ENCODE measurements at regions not wholly inside any gene's neighbourhood (a gene's known extent, or its start where the extent isn't known, plus 50 kb on each side); places are given as distances from the start of the nearest gene placed in this dataset.
"Not testable (repeated sequence)": the region's sequence is repeated elsewhere in the genome, so short reads cannot be mapped to it uniquely, and the experiment has no call there.

- Mint-ChIP-seq H3K4me3 (no peak overlapping the region), H3K27ac (no peak overlapping the region), H3K4me1 (ENCODE audit: low read depth) (peaks cover 5% of the 10 kb centered on the region), H3K9me3 (peaks cover 7% of the 10 kb centered on the region), H3K36me3 (ENCODE audit: low read depth) (peaks cover 6% of the 10 kb centered on the region), H3K27me3 (no peaks in the 10 kb centered on the region)
- intact Hi-C loops (cut with micrococcal nuclease), result loop anchor here (10.0 kb wide), 2 partner anchors 115 to 375 kb away; no protein-coding TSS in a partner anchor
Measured at GRCh38 chr7:82609746-82610145, 166.2 kb upstream of the CACNA2D1 start.

- intact Hi-C loops (cut with micrococcal nuclease), result loop anchor here (2.0 to 10.0 kb wide), 3 partner anchors 119 to 561 kb away; no protein-coding TSS in a partner anchor
- Mint-ChIP-seq H3K36me3 (ENCODE audit: low read depth) (no peaks in the 10 kb centered on the region), H3K27ac (no peak overlapping the region), H3K27me3 (no peaks in the 10 kb centered on the region), H3K4me1 (ENCODE audit: low read depth) (no peaks in the 10 kb centered on the region), H3K9me3 (no peaks in the 10 kb centered on the region), H3K4me3 (no peak overlapping the region)
Measured at GRCh38 chr7:82605247-82605864, 161.8 kb upstream of the CACNA2D1 start.

DNA sequence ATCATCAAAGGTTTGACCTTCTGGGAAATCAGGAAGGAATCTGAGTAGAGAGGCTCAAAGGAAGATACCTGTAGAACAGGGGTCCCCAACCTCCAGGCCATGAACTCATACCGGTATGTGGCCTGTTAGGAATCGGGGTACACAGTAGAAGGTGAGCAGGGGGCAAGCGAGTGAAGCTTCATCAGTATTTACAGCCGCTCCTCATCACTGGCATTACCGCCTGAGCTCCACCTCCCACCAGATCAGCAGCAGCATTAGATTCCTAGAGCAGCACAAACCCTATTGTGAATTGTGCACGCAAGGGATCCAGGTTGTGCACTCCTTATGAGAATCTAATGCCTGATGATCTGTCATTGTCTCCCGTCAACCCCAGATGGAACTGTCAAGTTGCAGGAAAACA is 158.5 kb upstream of the CACNA2D1 start:
- Mint-ChIP-seq H3K36me3 (ENCODE audit: low read depth) (no peaks in the 10 kb centered on the region), H3K4me1 (ENCODE audit: low read depth) (no peaks in the 10 kb centered on the region), H3K27ac (no peak overlapping the region), H3K4me3 (no peak overlapping the region), H3K9me3 (no peaks in the 10 kb centered on the region), H3K27me3 (no peaks in the 10 kb centered on the region)
- intact Hi-C loops (cut with micrococcal nuclease), result loop anchor here (10.0 kb wide), 2 partner anchors 123 to 367 kb away; no protein-coding TSS in a partner anchor

DNA sequence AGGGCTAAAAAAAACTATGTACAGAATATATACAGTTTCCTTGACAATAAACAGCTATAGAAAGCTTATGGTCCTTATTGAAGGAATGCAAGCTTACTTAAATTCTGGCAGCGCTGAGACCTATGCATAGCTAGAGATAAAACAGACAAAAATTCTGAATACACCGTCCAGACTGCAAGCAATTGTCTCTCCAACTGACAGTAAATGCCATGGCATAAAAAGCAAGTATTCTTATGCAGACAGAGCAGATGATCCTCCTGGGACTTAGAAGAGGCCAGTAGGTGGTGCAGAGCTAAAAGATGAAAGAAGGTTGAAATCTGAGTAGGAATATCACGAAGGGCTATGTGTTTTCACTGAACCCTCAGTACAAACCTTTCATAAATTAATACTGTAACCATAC is 157.0 kb upstream of the CACNA2D1 start:
- H3K4me1 Mint-ChIP-seq (ENCODE audit: low read depth), result peaks cover 12% of the 10 kb centered on the region
- intact Hi-C loops (cut with micrococcal nuclease), result loop anchor here (10.0 kb wide), 2 partner anchors 124 to 366 kb away; no protein-coding TSS in a partner anchor
- H3K27me3 Mint-ChIP-seq, result no peaks in the 10 kb centered on the region

GRCh38 chr7:82599895-82600294 is 156.3 kb upstream of the CACNA2D1 start:
- H3K4me3 Mint-ChIP-seq, result no peak overlapping the region
- no peaks in the 10 kb centered on the region for H3K36me3 Mint-ChIP-seq (ENCODE audit: low read depth)
- peaks cover 12% of the 10 kb centered on the region for H3K4me1 Mint-ChIP-seq (ENCODE audit: low read depth)
- intact Hi-C loops (cut with micrococcal nuclease), result loop anchor here (10.0 kb wide), 2 partner anchors 125 to 365 kb away; no protein-coding TSS in a partner anchor
- no peak overlapping the region for H3K27ac Mint-ChIP-seq
- H3K27me3 Mint-ChIP-seq, result no peaks in the 10 kb centered on the region
- no peaks in the 10 kb centered on the region for H3K9me3 Mint-ChIP-seq

More for the DNA sequence above, 157.0 kb upstream of the CACNA2D1 start:
- Mint-ChIP-seq H3K4me3 (no peak overlapping the region), H3K27ac (no peak overlapping the region), H3K36me3 (ENCODE audit: low read depth) (no peaks in the 10 kb centered on the region), H3K9me3 (no peaks in the 10 kb centered on the region)

DNA sequence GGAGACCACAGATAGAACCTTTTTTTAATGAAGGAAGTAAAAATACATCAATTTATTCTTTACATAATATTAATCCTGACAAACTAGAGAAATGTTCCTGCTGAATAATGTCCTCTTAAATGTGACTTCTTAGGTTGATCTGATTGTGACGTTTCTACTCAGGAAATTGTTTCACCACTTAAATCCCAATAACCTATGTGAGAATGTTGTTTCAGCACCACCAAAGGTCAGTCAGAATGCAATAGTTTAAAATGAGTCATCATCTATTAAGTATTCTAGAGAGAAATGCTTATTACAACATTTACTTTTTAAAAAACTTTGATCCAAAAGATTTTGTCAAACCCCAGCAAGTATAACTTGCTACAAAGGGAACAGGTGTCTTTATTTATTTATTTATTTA is 155.4 kb upstream of the CACNA2D1 start:
- Mint-ChIP-seq H3K9me3 (no peaks in the 10 kb centered on the region), H3K27me3 (no peaks in the 10 kb centered on the region), H3K27ac (no peak overlapping the region), H3K4me3 (no peak overlapping the region), H3K4me1 (ENCODE audit: low read depth) (peaks cover 12% of the 10 kb centered on the region), H3K36me3 (ENCODE audit: low read depth) (no peaks in the 10 kb centered on the region)
- intact Hi-C loops (cut with micrococcal nuclease), result no loop called here

DNA sequence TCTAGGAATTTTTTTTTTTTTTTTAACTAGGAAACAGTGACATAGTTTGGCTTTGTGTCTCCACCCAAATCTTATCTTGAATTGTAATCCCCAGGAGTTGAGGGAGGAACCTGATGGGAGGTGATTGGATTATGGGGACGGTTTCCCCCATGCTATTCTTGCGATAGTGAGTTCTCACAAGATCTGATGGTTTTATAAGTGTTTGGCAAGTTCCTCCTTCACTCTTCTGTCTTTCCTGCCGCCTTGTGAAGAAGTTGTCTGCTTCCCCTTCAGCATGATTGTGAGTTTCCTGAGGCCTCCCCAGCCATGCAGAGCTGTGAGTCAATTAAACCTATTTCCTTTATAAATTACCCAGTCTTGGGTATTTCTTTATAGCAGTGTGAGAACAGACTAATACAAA is 152.2 kb upstream of the CACNA2D1 start:
- Mint-ChIP-seq H3K4me1 (ENCODE audit: low read depth) (peaks cover 12% of the 10 kb centered on the region), H3K27ac (peak overlapping the region; percentile 43)
- H3K4me3 Mint-ChIP-seq; H3K9me3 Mint-ChIP-seq; H3K27me3 Mint-ChIP-seq; intact Hi-C loops (cut with micrococcal nuclease); H3K36me3 Mint-ChIP-seq (ENCODE audit: low read depth): not testable (repeated sequence)

DNA sequence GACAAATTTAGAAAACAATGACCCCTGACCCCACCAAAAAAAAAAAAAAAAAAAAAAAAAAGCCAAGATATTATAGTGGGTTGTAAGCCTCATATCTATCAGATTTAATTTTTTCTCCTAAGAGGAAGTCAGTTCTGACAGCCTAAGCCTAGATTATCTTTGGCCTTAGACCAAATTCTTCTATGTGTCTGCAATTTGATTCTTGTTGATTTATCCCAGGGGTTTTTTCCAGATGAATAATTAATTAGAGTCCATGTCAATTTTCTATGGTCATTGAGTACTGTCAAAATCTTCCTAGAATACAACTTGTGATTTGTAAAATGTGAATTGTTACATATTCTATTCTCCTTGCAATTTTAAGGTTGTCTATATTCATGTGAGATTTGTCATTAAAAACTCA is 151.6 kb upstream of the CACNA2D1 start:
- peaks cover 4% of the 10 kb centered on the region for H3K9me3 Mint-ChIP-seq
- intact Hi-C loops (cut with micrococcal nuclease), result no loop called here
- no peak overlapping the region for H3K27ac Mint-ChIP-seq
- H3K4me3 Mint-ChIP-seq, result no peak overlapping the region
- H3K36me3 Mint-ChIP-seq (ENCODE audit: low read depth), result no peaks in the 10 kb centered on the region
- peaks cover 12% of the 10 kb centered on the region for H3K4me1 Mint-ChIP-seq (ENCODE audit: low read depth)
- no peaks in the 10 kb centered on the region for H3K27me3 Mint-ChIP-seq

GRCh38 chr7:82594665-82595064 is 151.1 kb upstream of the CACNA2D1 start:
- H3K36me3 Mint-ChIP-seq (ENCODE audit: low read depth), result no peaks in the 10 kb centered on the region
- peaks cover 12% of the 10 kb centered on the region for H3K4me1 Mint-ChIP-seq (ENCODE audit: low read depth)
- intact Hi-C loops (cut with micrococcal nuclease), result no loop called here
- peaks cover 9% of the 10 kb centered on the region for H3K9me3 Mint-ChIP-seq
- H3K27ac Mint-ChIP-seq, result no peak overlapping the region
- H3K4me3 Mint-ChIP-seq, result no peak overlapping the region
- no peaks in the 10 kb centered on the region for H3K27me3 Mint-ChIP-seq

- Mint-ChIP-seq H3K4me1 (ENCODE audit: low read depth) (peaks cover 12% of the 10 kb centered on the region), H3K27ac (no peak overlapping the region), H3K9me3 (peaks cover 10% of the 10 kb centered on the region), H3K27me3 (no peaks in the 10 kb centered on the region), H3K36me3 (ENCODE audit: low read depth) (no peaks in the 10 kb centered on the region), H3K4me3 (no peak overlapping the region)
- intact Hi-C loops (cut with micrococcal nuclease), result no loop called here
Measured at GRCh38 chr7:82593780-82594179, 150.2 kb upstream of the CACNA2D1 start.

DNA sequence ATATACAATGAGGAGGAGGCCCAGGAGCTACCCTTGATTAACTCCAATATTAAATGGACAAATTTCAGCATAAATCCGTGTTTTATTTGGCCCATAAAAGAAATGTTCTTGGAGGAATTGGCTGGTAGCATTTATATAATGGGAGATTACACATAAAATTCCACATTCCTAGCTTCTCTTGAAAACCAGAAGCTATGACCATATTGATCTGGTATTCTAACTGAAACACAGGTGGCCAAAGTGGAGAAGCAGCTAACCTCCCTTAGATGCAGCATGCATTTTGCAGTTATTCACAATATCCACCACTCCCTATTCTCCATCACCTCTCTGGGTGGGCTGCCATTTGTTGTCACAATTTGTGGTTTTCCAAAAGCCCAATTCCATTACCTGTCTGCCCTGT is 148.8 kb upstream of the CACNA2D1 start:
- H3K9me3 Mint-ChIP-seq, result peaks cover 10% of the 10 kb centered on the region
- no peak overlapping the region for H3K4me3 Mint-ChIP-seq
- no peaks in the 10 kb centered on the region for H3K27me3 Mint-ChIP-seq
- no peak overlapping the region for H3K27ac Mint-ChIP-seq
- intact Hi-C loops (cut with micrococcal nuclease), result no loop called here
- peaks cover 12% of the 10 kb centered on the region for H3K4me1 Mint-ChIP-seq (ENCODE audit: low read depth)
- H3K36me3 Mint-ChIP-seq (ENCODE audit: low read depth), result no peaks in the 10 kb centered on the region

DNA sequence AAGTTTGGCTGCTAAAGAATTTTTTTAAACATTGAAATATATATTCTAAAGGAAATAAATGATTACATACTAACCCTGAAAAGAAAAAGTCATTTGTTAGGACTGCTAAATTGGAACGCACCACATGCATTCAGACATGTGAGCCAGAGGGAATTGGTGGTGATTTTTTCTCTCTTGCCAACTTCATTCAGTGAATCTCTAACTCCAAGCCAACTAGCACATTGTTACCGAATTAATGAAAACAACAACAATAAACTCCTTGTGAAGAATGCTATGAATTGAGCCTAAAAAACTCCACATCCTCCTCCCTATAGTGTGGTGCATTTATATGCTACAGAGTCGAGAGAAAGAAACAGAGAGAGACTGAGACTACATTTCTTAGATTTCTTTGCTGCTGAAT is 135.5 kb upstream of the CACNA2D1 start:
- Mint-ChIP-seq H3K9me3 (no peaks in the 10 kb centered on the region), H3K27ac (no peak overlapping the region), H3K27me3 (no peaks in the 10 kb centered on the region), H3K36me3 (ENCODE audit: low read depth) (no peaks in the 10 kb centered on the region), H3K4me3 (no peak overlapping the region), H3K4me1 (ENCODE audit: low read depth) (no peaks in the 10 kb centered on the region)
- intact Hi-C loops (cut with micrococcal nuclease), result loop anchor here (10.0 kb wide), 2 partner anchors 146 to 1094 kb away; no protein-coding TSS in a partner anchor

- intact Hi-C loops (cut with micrococcal nuclease), result loop anchor here (10.0 kb wide), 2 partner anchors 146 to 1094 kb away; no protein-coding TSS in a partner anchor
- Mint-ChIP-seq H3K27me3 (no peaks in the 10 kb centered on the region), H3K9me3 (no peaks in the 10 kb centered on the region), H3K4me3 (no peak overlapping the region), H3K4me1 (ENCODE audit: low read depth) (no peaks in the 10 kb centered on the region), H3K36me3 (ENCODE audit: low read depth) (no peaks in the 10 kb centered on the region), H3K27ac (no peak overlapping the region)
Measured at GRCh38 chr7:82578430-82578829, 134.9 kb upstream of the CACNA2D1 start.

- Mint-ChIP-seq H3K36me3 (ENCODE audit: low read depth) (no peaks in the 10 kb centered on the region), H3K4me3 (no peak overlapping the region), H3K27ac (no peak overlapping the region), H3K27me3 (peaks cover 4% of the 10 kb centered on the region), H3K4me1 (ENCODE audit: low read depth) (no peaks in the 10 kb centered on the region), H3K9me3 (no peaks in the 10 kb centered on the region)
- intact Hi-C loops (cut with micrococcal nuclease), result loop anchor here (1.0 to 10.0 kb wide), 4 partner anchors 152 to 1088 kb away; no protein-coding TSS in a partner anchor
Measured at GRCh38 chr7:82572195-82572880, 128.8 kb upstream of the CACNA2D1 start.

Data from dendritic cell treated with granulocyte-macrophage colony-stimulating factor and Interleukin-4, amounts not matched to agents 40 ng/mL and 50 ng/mL, for 4 days (primary cell).